ENCODE measurements at regions not wholly inside any gene's neighbourhood (a gene's known extent, or its start where the extent isn't known, plus 50 kb on each side); places are given as distances from the start of the nearest gene placed in this dataset.

GRCh38 chr12:89893972-89894706, 185.5 kb upstream of the ATP2B1 start:
- TF ChIP-seq, protein P1, sequence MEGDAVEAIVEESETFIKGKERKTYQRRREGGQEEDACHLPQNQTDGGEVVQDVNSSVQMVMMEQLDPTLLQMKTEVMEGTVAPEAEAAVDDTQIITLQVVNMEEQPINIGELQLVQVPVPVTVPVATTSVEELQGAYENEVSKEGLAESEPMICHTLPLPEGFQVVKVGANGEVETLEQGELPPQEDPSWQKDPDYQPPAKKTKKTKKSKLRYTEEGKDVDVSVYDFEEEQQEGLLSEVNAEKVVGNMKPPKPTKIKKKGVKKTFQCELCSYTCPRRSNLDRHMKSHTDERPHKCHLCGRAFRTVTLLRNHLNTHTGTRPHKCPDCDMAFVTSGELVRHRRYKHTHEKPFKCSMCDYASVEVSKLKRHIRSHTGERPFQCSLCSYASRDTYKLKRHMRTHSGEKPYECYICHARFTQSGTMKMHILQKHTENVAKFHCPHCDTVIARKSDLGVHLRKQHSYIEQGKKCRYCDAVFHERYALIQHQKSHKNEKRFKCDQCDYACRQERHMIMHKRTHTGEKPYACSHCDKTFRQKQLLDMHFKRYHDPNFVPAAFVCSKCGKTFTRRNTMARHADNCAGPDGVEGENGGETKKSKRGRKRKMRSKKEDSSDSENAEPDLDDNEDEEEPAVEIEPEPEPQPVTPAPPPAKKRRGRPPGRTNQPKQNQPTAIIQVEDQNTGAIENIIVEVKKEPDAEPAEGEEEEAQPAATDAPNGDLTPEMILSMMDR (IDR thresholded peaks at IDR 0.05; ENCODE audit: extremely low read depth in 1 of 2, insufficient read depth in 1 of 2, low read depth in 1 of 2, low read length in 2 of 2) = no peak
- TF ChIP-seq POLR2A (IDR thresholded peaks at IDR 0.05; ENCODE audit: low read depth, low read length) (no peak), MYC (IDR thresholded peaks at IDR 0.05; ENCODE audit: low read depth, low read length) (no peak), EZH2 (IDR thresholded peaks at IDR 0.05; ENCODE audit: borderline replicate concordance, low read depth, low read length, severe bottlenecking) (no peak), FOS (IDR thresholded peaks at IDR 0.05; ENCODE audit: borderline replicate concordance, insufficient read depth, low read length) (no peak), GATA2 (IDR thresholded peaks at IDR 0.05; ENCODE audit: insufficient read depth, insufficient read length, low read depth, low read length) (no peak), JUN (IDR thresholded peaks at IDR 0.05; ENCODE audit: borderline replicate concordance, insufficient read depth, insufficient read length, low read depth) (no peak), POLR2AphosphoS5 (IDR thresholded peaks at IDR 0.05; ENCODE audit: insufficient read depth, low read depth, low read length) (no peak)
- TF ChIP-seq, protein P2, sequence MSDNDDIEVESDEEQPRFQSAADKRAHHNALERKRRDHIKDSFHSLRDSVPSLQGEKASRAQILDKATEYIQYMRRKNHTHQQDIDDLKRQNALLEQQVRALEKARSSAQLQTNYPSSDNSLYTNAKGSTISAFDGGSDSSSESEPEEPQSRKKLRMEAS (IDR thresholded peaks at IDR 0.05; ENCODE audit: insufficient read depth, insufficient read length) = no peak
- ChIA-PET CTCF (interaction anchor here (0.7 to 1.5 kb wide), 2 partner anchors 10 to 31 kb away, joined by 4 read pairs; no protein-coding TSS in a partner anchor), POLR2A (no interaction called here)
- no peaks in the 10 kb centered on the region for H3K36me3 ChIP-seq (ENCODE audit: control insufficient read depth in 2 of 2, extremely low read depth in 1 of 2, insufficient read depth in 2 of 2, low read length in 2 of 2)
- H3K27me3 ChIP-seq (ENCODE audit: control insufficient read depth in 2 of 2, insufficient read depth in 2 of 2, low read length in 2 of 2) = no peaks in the 10 kb centered on the region
- no peak overlapping the region for H3K27ac ChIP-seq (ENCODE audit: insufficient read depth, low read depth, low read length)
- H3K9me3 ChIP-seq (replicated peaks; ENCODE audit: control insufficient read depth, insufficient read depth, low read length) = no peaks in the 10 kb centered on the region
- no peak for FAIRE-seq
- BruUV-seq (replicated peaks) = no TSS peak
- H3K4me3 ChIP-seq (replicated peaks in 1 of 3; ENCODE audit: insufficient read depth in 1 of 3, low read depth in 1 of 3, low read length in 3 of 3) = no peak overlapping the region
- DNase-seq (ENCODE audit: low read depth, low spot score) = peak; percentile 8
- dilution Hi-C loops (cut with MboI; ENCODE audit: extremely low pct_ligation_motif_present, low sequenced_read_pairs) (no loop called here), intact Hi-C loops (cut with micrococcal nuclease) (no loop called here)
- no peaks in the 10 kb centered on the region for H4K20me1 ChIP-seq (replicated peaks; ENCODE audit: control insufficient read depth, extremely low read depth, insufficient read depth, low read length)
- no peak overlapping the region for H3K4me2 ChIP-seq (ENCODE audit: insufficient read depth, low read length)
- no peaks in the 10 kb centered on the region for H3K4me1 ChIP-seq (ENCODE audit: control insufficient read depth, extremely low read depth, insufficient read depth, low read length)
- H2AFZ ChIP-seq (ENCODE audit: low read depth, low read length) = no peak overlapping the region
- H3K9me1 ChIP-seq (replicated peaks; ENCODE audit: control insufficient read depth, extremely low read depth, insufficient read depth, low read length) = no peaks in the 10 kb centered on the region
- H3K79me2 ChIP-seq (ENCODE audit: control insufficient read depth, insufficient read depth, low read length) = no peaks in the 10 kb centered on the region
- no peak overlapping the region for H3K9ac ChIP-seq (replicated peaks; ENCODE audit: extremely low read depth, insufficient read depth, low read length)
